HUES6 (cell line): ENCODE measurements at regions not wholly inside any gene's neighbourhood (a gene's known extent, or its start where the extent isn't known, plus 50 kb on each side); places are given as distances from the start of the nearest gene placed in this dataset.
"Not testable (repeated sequence)": the region's sequence is repeated elsewhere in the genome, so short reads cannot be mapped to it uniquely, and the experiment has no call there.

Experiments used
- H3K27ac ChIP-seq: 2 replicates; pipeline ENCODE4 v1.7.0; 2013; ENCODE audit warnings: low read depth, mild to moderate bottlenecking, low read length, inconsistent platforms
- H3K27me3 ChIP-seq: 2 replicates; pipeline ENCODE4 v1.6.1; 2013; ENCODE audit warnings: low read length; ENCODE audit not compliant: control insufficient read depth, insufficient read depth
- H3K36me3 ChIP-seq: 2 replicates; pipeline ENCODE4 v1.6.1; 2013; ENCODE audit warnings: low read length; ENCODE audit not compliant: control insufficient read depth, insufficient read depth
- H3K4me1 ChIP-seq: 2 replicates; pipeline ENCODE4 v1.6.1; 2013; ENCODE audit warnings: low read length; ENCODE audit not compliant: control insufficient read depth, insufficient read depth
- H3K4me3 ChIP-seq: 2 replicates; pipeline ENCODE4 v1.5.1; 2013; ENCODE audit warnings: low read depth, low read length
- H3K9ac ChIP-seq: one replicate; pipeline ENCODE4 v1.6.1; 2013; ENCODE audit warnings: mild to moderate bottlenecking, low read length
- H3K9me3 ChIP-seq: 2 replicates; pipeline ENCODE4 v1.6.1; 2013; ENCODE audit warnings: low read depth, low read length; ENCODE audit not compliant: control insufficient read depth, insufficient read depth

DNA sequence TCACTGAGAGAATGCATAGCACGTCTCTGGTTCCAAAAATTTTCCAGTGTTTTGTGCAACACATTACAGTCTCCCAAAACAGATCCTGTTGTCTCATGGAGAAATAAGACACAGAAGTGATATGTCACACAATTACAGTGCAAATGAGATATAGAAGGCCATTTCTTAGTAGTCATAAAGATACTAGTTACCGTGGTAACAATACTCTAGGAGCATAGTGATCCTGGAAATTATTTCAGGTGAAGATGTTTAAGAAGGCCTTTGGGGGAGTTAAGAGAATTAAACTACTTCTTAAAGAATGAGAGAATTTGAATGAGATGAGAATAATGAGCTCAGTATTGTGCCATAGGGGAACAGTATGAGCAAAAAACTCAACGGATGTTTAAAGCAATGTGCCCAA is 628.0 kb upstream of the MIR17HG start:
- peaks cover 10% of the 10 kb centered on the region for H3K4me1 ChIP-seq
- no peak overlapping the region for H3K4me3 ChIP-seq
- no peaks in the 10 kb centered on the region for H3K9me3 ChIP-seq
- H3K9ac ChIP-seq, result no peak overlapping the region
- no peak overlapping the region for H3K27ac ChIP-seq
- H3K36me3 ChIP-seq, result no peaks in the 10 kb centered on the region
- no peaks in the 10 kb centered on the region for H3K27me3 ChIP-seq

DNA sequence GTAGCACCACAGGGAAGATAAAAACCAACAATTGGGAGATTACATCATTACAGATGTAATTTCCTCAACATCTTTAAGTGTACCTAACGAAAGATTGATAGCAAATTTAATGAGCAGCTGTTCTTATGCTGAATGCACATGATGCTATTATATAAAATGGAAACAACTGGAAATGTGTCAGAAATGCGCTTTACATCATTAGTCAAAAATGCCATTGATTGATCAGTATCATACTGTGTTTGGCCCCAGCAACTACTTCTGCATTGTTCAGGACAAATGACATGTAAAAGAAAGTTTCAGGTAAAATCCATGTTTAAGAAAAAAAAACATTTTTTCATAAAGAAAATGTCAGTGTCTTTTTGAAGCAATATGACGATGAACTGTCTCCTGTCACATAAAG is 625.5 kb upstream of the MIR17HG start:
- no peaks in the 10 kb centered on the region for H3K9me3 ChIP-seq
- H3K9ac ChIP-seq, result no peak overlapping the region
- H3K27me3 ChIP-seq, result no peaks in the 10 kb centered on the region
- H3K36me3 ChIP-seq, result no peaks in the 10 kb centered on the region
- no peak overlapping the region for H3K4me3 ChIP-seq
- no peak overlapping the region for H3K27ac ChIP-seq
- peaks cover 10% of the 10 kb centered on the region for H3K4me1 ChIP-seq

DNA sequence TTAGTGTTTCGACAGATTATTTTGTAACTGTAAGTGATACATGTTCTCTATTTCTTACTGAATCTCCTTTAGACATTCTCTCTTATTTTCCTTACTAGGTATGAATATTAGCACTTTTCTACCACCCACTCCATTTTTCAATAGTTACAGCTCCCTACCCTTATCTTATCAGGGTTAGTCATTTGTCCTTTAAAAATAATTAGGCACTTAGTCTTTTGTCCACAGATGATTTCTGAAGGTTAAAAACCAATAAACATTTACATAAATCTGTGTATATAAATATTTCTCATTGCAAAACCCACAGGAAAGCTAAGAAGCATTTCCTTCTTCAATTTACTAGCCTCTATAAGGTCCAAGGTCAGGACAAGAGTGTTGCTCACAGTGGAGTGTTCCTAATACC is 624.1 kb upstream of the MIR17HG start:
- H3K27me3 ChIP-seq, result no peaks in the 10 kb centered on the region
- no peak overlapping the region for H3K9ac ChIP-seq
- H3K4me1 ChIP-seq, result no peaks in the 10 kb centered on the region
- no peaks in the 10 kb centered on the region for H3K36me3 ChIP-seq
- no peak overlapping the region for H3K4me3 ChIP-seq
- H3K27ac ChIP-seq, result no peak overlapping the region
- H3K9me3 ChIP-seq, result no peaks in the 10 kb centered on the region

DNA sequence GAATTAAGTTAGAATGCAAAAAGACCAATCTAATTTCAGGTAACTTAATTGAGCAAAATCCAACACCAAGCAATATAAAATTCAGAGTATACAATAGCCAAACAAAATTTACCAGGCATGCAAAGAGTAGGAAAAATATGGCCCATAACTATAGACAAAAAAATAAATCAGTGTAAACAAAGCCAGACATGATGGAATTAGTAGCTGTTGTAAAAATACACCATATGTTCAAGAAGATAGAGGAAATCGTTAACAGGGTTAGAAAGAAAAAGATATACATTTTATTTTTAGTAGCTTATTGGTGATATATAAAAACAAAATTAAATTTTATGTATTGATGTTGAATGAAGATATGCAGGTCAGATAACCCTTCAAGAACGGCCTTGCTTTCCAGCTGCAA is 621.1 kb upstream of the MIR17HG start:
- no peaks in the 10 kb centered on the region for H3K4me1 ChIP-seq
- H3K9me3 ChIP-seq, result no peaks in the 10 kb centered on the region
- H3K9ac ChIP-seq, result no peak overlapping the region
- no peak overlapping the region for H3K4me3 ChIP-seq
- no peaks in the 10 kb centered on the region for H3K36me3 ChIP-seq
- H3K27ac ChIP-seq, result no peak overlapping the region
- H3K27me3 ChIP-seq, result no peaks in the 10 kb centered on the region

DNA sequence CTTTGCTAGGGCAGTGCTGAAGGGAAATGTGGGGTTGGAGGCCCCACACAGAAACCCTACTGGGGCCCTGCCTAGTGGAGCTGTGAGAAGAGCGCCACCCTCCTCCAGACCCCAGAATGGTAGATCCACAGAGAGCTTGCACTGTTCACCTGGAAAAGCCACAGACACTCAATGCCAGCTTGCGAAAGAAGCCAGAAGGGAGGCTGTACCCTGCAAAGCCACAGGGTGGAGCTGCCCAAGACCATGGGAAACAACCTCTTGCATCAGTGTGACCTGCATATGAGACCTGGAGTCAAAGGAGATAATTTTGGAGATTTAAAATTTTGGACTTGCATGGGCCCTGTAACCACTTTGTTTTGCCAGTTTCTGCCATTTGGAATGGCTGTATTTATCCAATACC is 615.4 kb upstream of the MIR17HG start:
- H3K4me3 ChIP-seq, result no peak overlapping the region
- H3K4me1 ChIP-seq, result no peaks in the 10 kb centered on the region
- no peaks in the 10 kb centered on the region for H3K27me3 ChIP-seq
- H3K36me3 ChIP-seq, result no peaks in the 10 kb centered on the region
- H3K27ac ChIP-seq, result no peak overlapping the region
- no peak overlapping the region for H3K9ac ChIP-seq
- H3K9me3 ChIP-seq, result peaks cover 5% of the 10 kb centered on the region; the same call in 1 of the 2 replicates

DNA sequence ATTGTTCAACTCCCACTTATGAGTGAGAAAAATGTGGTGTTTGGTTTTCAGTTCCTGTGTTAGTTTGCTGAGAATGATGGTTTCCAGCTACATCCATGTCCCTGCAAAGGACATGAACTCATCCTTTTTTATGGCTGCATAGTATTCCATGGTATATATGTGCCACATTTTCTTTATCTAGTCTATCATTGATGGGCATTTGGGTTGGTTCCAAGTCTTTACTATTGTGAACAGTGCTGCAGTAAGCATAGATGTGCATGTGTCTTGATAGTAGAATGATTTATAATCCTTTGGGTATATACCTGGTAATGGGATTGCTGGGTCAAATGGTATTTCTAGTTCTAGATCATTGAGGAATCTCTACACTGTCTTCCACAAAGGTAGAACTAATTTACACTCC is 613.0 kb upstream of the MIR17HG start:
- H3K4me3 ChIP-seq, H3K27me3 ChIP-seq, H3K36me3 ChIP-seq, H3K4me1 ChIP-seq, H3K27ac ChIP-seq, H3K9me3 ChIP-seq, H3K9ac ChIP-seq: not testable (repeated sequence)

DNA sequence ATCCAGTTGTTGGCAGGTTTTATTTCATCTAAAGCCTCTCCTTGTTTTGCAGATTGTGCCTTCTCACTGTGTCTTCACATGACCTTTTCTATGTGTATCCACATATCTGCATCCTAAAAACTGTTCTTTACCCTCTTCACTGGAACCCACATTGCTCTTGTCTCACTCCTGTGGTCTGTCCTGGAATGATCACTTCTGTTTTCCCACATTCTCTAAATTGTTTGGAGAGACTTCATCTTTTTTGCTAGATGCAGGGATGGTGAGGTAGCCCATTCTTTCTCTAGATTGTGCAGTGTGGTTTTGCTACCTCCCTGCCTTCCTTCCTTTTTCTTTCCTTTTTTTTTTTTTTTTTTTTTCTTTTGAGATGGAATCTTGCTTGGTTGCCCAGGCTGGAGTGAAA is 608.6 kb upstream of the MIR17HG start:
- Histone ChIP-seq H3K27ac (no peak overlapping the region), H3K9ac (no peak overlapping the region), H3K4me1 (no peaks in the 10 kb centered on the region), H3K9me3 (0 out of 2 replicates have a peak, but pooled peaks cover 3% of the 10 kb centered on the region), H3K27me3 (no peaks in the 10 kb centered on the region), H3K4me3 (no peak overlapping the region), H3K36me3 (no peaks in the 10 kb centered on the region)

DNA sequence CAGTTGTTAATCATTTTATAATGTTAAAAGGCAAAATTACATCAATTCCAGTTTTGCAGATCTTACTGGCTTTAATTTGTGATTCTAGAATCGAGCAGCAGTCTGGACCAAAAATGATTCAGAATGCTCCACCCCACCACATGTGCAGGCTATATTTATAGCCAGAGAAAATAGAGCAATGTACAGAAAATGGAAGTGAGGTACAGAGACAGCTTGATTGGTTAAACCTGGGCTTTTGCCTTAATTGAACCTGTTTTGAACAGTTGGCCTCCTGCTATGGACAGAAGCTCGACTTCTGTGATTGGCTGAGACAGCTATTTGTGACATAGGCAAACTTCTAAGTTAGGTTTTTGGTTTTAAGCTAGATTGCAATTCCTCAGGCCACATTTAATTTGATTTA is 607.4 kb upstream of the MIR17HG start:
- Histone ChIP-seq H3K27me3 (no peaks in the 10 kb centered on the region), H3K4me3 (no peak overlapping the region), H3K9me3 (0 out of 2 replicates have a peak, but pooled peaks cover 3% of the 10 kb centered on the region), H3K4me1 (no peaks in the 10 kb centered on the region), H3K27ac (no peak overlapping the region), H3K36me3 (no peaks in the 10 kb centered on the region), H3K9ac (no peak overlapping the region)

DNA sequence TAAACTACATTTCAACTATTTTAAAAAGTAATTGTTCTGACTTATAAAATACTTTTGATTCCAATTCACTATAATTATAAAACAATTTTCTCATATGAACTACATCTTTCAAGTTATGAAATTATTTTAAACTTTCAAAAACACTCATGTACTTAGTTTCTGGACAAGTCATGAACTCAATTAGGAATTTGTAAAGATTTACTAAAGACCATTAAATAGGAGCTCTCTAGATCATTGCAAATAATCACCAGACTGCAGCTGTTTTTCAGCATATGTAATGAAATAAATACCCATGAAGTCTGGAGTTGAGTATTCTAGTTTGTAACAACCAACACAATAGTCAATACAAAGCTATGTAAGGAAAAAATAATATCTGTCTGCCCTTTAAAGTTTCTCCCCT is 605.1 kb upstream of the MIR17HG start:
- peaks cover 5% of the 10 kb centered on the region; the same call in 1 of the 2 replicates for H3K4me1 ChIP-seq

DNA sequence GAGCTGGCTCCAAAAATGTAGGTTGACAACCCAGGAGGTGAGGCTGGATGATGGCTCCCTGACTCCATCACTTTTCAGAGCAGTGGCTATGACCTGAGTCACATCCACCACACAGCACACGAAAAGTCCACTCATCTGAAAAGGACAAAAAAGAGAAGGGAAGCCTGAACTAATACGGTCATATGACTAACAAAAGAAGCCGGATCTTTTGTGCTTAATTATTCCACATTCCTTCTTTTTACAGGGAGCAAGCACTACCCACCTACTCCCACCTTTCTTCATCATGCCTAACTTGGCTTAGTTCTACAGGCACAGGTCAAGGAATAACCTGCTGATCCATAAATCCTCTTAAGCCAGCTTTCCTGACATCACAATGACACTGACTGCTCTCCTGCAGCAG is 601.3 kb upstream of the MIR17HG start:
- Histone ChIP-seq H3K4me1 (peaks cover 5% of the 10 kb centered on the region; the same call in 1 of the 2 replicates), H3K36me3 (no peaks in the 10 kb centered on the region), H3K27me3 (no peaks in the 10 kb centered on the region), H3K9ac (no peak overlapping the region), H3K9me3 (no peaks in the 10 kb centered on the region), H3K4me3 (no peak overlapping the region), H3K27ac (no peak overlapping the region)

More for the DNA sequence above, 605.1 kb upstream of the MIR17HG start:
- Histone ChIP-seq H3K9me3 (0 out of 2 replicates have a peak, but pooled peaks cover 3% of the 10 kb centered on the region), H3K36me3 (no peaks in the 10 kb centered on the region), H3K9ac (no peak overlapping the region), H3K27ac (no peak overlapping the region), H3K4me3 (no peak overlapping the region), H3K27me3 (no peaks in the 10 kb centered on the region)

DNA sequence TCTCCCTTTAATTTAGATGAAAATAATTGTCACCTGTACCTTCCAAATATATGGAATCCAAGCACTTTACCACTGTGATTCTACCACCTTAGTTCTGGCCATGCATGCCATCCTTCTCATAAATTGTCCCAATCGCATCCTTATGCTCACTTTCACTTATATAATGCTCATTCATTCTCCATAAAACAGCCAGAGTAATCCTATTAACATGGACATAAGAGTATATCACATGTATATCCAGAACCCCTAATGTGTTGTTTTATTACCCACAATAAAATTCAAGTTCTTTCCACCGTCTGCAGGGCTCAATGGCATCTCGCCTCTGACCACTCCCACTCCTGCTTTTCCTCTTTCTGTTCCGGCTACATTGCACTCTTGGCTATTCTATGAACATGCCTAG is 597.5 kb upstream of the MIR17HG start:
- H3K4me3 ChIP-seq, result no peak overlapping the region
- H3K4me1 ChIP-seq, result peaks cover 5% of the 10 kb centered on the region; the same call in 1 of the 2 replicates
- H3K27ac ChIP-seq, result no peak overlapping the region
- H3K36me3 ChIP-seq, result no peaks in the 10 kb centered on the region
- no peaks in the 10 kb centered on the region for H3K9me3 ChIP-seq
- H3K27me3 ChIP-seq, result no peaks in the 10 kb centered on the region
- no peak overlapping the region for H3K9ac ChIP-seq

DNA sequence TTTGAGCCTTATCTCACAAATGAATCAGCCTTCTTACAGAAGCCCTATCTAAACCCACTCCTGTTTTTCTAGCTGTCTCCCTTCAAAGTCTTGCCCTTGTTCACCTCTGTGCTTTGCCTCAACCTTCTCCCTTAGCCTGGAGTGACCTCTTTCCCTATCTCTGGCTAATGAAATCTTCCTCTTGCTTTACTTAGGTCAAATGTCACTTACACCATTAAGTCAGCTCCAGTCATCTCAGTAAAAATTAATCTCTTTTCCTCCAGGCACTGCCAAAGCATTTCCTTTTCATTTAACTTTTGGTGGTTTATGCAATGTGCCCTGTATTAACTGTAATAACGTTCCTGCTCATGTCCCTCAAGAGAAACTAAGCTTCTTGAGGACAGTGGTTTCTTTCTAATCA is 596.5 kb upstream of the MIR17HG start:
- H3K9ac ChIP-seq, result no peak overlapping the region
- no peak overlapping the region for H3K4me3 ChIP-seq
- H3K27ac ChIP-seq, result no peak overlapping the region
- H3K4me1 ChIP-seq, result peaks cover 5% of the 10 kb centered on the region; the same call in 1 of the 2 replicates
- H3K27me3 ChIP-seq, result no peaks in the 10 kb centered on the region
- no peaks in the 10 kb centered on the region for H3K36me3 ChIP-seq
- no peaks in the 10 kb centered on the region for H3K9me3 ChIP-seq
